Liver (tissue), 3 donors: ENCODE measurements at regions not wholly inside any gene's neighbourhood (a gene's known extent, or its start where the extent isn't known, plus 50 kb on each side); places are given as distances from the start of the nearest gene placed in this dataset.

Source experiments
- EGR1 ChIP-seq, 2 donors: IDR thresholded peaks; 2 replicates each; pipeline ENCODE4 v1.6.1; 2016 to 2018; ENCODE audit warnings: antibody characterized with exemption in 2 of 2, low read depth in 2 of 2
- JUND ChIP-seq, 2 donors: IDR thresholded peaks; 2 replicates each; pipeline ENCODE4 v1.6.1; 2016; ENCODE audit warnings: antibody characterized with exemption in 2 of 2
- RAD21 ChIP-seq, 2 donors: IDR thresholded peaks; 2 replicates each; pipeline ENCODE4 v1.6.1; 2016; ENCODE audit warnings: antibody characterized with exemption in 2 of 2, mild to moderate bottlenecking in 2 of 2
- SP1 ChIP-seq: IDR thresholded peaks from 2 replicates; pipeline ENCODE4 v1.6.1; 2018; ENCODE audit warnings: antibody characterized with exemption, mild to moderate bottlenecking
- TF ChIP-seq, protein P1 (sequence below): fragments of 150-350 bp; IDR thresholded peaks from 2 replicates; pipeline ENCODE4 v1.5.1; 2017; ENCODE audit warnings: improper control_type of control experiment, low read depth, low read length; ENCODE audit not compliant: missing input control
- TF ChIP-seq, protein P2 (sequence below): IDR thresholded peaks from 2 replicates; pipeline ENCODE4 v1.6.1; 2016; ENCODE audit warnings: antibody characterized with exemption
- TF ChIP-seq, protein P3 (sequence below): IDR thresholded peaks from 2 replicates; pipeline ENCODE4 v1.6.1; 2016; ENCODE audit warnings: antibody characterized with exemption
- donor health status: healthy.
- donor health status: healthy.

DNA sequence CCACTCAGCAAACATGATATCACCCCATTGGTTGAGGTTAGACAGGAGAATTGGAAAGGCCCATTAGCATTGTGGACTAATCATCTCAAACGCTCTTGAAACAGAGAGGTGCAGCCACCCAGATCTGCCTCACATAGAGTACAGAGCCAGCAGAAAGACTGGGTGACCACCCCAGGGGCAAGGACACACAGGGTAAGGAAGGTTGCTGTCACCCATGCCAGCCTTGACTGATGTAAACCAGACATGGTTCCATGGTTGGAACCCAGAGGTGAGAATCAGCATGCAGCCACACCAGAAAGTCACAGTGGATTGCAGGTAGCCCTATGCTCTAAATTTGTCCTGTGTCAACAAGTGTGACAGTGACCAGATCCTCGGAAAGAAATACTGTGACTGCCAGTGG is 1268.8 kb downstream of the EFNB2 start:
- TF ChIP-seq SP1 (no peak), EGR1 (IDR thresholded peaks at IDR 0.05; ENCODE audit: low read depth in 2 of 2) (no peak), JUND (IDR thresholded peaks at IDR 0.05) (no peak), RAD21 (IDR thresholded peaks at IDR 0.05) (no peak)
- TF ChIP-seq, protein P1, sequence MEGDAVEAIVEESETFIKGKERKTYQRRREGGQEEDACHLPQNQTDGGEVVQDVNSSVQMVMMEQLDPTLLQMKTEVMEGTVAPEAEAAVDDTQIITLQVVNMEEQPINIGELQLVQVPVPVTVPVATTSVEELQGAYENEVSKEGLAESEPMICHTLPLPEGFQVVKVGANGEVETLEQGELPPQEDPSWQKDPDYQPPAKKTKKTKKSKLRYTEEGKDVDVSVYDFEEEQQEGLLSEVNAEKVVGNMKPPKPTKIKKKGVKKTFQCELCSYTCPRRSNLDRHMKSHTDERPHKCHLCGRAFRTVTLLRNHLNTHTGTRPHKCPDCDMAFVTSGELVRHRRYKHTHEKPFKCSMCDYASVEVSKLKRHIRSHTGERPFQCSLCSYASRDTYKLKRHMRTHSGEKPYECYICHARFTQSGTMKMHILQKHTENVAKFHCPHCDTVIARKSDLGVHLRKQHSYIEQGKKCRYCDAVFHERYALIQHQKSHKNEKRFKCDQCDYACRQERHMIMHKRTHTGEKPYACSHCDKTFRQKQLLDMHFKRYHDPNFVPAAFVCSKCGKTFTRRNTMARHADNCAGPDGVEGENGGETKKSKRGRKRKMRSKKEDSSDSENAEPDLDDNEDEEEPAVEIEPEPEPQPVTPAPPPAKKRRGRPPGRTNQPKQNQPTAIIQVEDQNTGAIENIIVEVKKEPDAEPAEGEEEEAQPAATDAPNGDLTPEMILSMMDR = no peak
- TF ChIP-seq, protein P2, sequence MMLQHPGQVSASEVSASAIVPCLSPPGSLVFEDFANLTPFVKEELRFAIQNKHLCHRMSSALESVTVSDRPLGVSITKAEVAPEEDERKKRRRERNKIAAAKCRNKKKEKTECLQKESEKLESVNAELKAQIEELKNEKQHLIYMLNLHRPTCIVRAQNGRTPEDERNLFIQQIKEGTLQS = no peak
- TF ChIP-seq, protein P3, sequence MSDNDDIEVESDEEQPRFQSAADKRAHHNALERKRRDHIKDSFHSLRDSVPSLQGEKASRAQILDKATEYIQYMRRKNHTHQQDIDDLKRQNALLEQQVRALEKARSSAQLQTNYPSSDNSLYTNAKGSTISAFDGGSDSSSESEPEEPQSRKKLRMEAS = no peak
